GM12872 (cell line): ENCODE measurements at regions not wholly inside any gene's neighbourhood (a gene's known extent, or its start where the extent isn't known, plus 50 kb on each side); places are given as distances from the start of the nearest gene placed in this dataset.

Experiments
- TF ChIP-seq, protein P1 (sequence below): IDR thresholded peaks from 3 replicates; pipeline ENCODE4 v1.5.1; 2011; ENCODE audit warnings: low read depth, mild to moderate bottlenecking, low read length, moderate library complexity; ENCODE audit not compliant: insufficient read depth

DNA sequence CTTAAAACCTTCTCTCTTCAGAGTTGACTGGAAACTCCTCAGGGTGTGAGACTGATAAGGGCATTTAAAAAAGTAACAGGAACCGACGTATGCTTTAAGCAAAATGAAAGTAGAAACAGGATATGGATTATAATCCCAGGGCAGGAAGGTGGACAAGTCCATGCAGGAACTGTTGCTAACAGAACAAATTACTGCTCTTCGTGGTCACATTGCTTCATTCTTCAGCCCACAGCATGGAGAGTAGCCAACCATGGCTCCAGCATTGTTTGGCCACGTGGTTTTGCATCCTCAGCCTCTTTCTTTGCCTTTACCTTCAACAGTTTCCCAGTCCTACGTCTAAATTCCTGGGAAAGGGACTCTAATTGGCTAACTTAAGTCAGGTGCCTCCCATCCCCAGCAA is 563.1 kb upstream of the ISX start:
- TF ChIP-seq, protein P1, sequence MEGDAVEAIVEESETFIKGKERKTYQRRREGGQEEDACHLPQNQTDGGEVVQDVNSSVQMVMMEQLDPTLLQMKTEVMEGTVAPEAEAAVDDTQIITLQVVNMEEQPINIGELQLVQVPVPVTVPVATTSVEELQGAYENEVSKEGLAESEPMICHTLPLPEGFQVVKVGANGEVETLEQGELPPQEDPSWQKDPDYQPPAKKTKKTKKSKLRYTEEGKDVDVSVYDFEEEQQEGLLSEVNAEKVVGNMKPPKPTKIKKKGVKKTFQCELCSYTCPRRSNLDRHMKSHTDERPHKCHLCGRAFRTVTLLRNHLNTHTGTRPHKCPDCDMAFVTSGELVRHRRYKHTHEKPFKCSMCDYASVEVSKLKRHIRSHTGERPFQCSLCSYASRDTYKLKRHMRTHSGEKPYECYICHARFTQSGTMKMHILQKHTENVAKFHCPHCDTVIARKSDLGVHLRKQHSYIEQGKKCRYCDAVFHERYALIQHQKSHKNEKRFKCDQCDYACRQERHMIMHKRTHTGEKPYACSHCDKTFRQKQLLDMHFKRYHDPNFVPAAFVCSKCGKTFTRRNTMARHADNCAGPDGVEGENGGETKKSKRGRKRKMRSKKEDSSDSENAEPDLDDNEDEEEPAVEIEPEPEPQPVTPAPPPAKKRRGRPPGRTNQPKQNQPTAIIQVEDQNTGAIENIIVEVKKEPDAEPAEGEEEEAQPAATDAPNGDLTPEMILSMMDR: no peak

DNA sequence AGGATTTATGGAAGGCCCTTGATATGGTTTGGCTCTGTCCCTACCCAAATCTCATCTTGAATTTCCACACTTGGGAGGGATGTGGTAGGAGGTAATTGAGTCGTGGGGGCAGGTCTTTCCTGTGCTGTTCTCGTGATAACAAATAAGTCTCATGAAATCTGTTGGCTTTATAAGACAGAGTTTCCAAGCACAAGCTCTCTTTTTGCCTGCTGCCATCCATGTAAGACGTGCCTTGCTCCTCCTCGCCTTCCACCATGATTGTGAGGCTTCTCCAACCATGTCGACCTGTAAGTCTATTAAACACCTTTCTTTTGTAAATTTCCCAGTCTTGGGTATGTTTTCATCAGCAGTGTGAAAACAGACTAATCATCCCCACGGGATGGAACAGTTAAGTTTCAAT is 557.2 kb upstream of the ISX start:
- TF ChIP-seq, protein P1: no peak

DNA sequence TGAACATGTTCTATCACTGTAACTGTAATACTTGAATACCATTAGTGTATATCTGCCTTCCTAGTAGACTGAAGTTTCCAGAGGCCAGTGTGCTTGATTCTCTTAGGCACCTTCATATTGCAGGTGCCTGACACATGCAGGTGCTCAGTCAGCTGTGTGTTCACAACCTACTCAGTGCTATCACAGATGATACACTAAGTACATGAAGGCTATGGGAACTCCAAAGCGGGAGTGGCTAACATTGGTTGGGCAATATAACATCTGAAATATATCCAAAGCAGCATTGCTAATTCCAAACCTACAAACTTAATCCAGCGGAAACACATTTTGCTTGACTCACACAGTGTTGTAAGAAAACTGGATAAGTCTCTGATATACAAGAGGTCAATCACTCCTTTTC is 539.3 kb upstream of the ISX start:
- TF ChIP-seq, protein P1: no peak

DNA sequence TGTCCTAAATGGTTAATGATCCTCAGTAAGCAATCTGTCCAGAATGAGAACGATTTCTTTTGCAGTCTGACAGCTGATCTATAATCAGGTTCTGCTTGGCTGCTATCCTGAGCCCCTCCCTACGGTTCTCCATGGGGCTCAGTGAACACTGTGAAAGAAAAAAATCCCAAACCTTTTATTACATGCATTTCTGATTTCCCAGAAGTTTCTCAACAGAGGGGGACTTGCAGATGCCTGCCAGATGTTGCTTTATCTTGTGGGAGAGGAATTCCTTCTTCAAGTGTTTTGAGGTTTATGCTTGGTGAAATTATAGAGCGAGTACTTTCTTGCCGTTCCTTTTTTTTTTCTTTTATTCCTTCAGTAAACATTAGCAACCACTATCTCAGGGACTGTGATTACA is 531.9 kb upstream of the ISX start:
- TF ChIP-seq, protein P1: no peak

DNA sequence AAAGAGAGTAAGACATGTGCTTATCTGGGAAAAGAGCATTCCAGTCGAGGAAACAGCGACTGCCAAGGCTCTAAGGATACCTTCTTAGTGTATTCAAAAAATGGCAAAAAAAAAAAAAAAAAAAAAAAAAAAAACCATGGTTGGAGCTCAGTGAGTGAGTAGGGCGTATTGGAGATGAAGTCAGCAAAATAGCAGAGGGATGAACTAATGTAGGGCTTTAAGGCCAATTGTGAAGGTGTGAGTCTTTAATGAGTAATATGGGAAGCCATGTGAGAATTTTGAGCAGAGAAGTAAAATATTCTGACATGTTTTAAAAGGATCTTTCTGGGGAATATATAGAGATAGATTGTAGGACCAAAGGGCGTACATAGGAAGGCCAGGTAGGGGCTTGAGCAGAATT is 498.6 kb upstream of the ISX start:
- TF ChIP-seq, protein P1: no peak

DNA sequence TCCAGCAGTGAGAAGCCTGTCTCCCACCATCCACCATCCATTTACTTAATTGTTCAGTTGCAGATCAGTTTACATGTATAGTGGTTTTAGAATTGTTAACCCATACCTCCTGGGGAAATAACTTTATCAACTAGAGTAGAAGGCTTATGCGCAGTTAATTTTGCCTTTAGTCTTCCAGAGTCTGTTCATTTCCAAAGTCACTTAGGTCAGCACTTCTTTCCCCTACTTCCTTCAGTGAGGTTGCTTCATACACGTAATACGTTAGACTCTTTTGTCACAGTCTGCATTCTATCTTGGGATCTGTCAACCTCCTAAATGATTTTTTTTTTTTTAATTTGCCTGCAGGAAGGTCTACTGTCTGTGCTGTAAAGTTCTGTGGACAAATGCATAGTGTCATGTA is 495.6 kb upstream of the ISX start:
- TF ChIP-seq, protein P1: no peak

DNA sequence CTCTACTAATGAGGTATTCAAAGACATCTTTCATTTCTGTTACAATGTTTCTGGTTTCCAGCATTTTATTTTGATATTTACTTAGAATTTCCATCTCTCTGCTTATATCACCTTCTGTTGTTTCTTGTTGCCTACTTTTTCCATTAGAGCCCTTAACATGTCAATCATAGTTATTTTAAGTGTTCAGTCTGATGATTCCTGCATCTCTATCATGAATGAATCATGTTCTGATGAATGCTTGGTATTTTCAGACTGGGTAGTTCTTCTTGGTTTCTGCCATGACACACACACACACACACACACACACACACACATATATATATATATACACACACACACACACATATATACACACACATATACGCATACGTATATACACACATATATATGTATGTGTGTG is 486.4 kb upstream of the ISX start:
- TF ChIP-seq, protein P1: no peak
